ENCODE measurements at regions not wholly inside any gene's neighbourhood (a gene's known extent, or its start where the extent isn't known, plus 50 kb on each side); places are given as distances from the start of the nearest gene placed in this dataset.
A peak's percentile ranks its signal among the peaks of the same experiment; 100 is the strongest.

GRCh38 chr12:85681333-85681732, 154.9 kb downstream of the RASSF9 start:
- no peak for DNase-seq (ENCODE audit: low read depth)

GRCh38 chr12:85683051-85683450, 153.2 kb downstream of the RASSF9 start:
- no peak for DNase-seq (ENCODE audit: low read depth)

- DNase-seq (ENCODE audit: low read depth) = no peak
Measured at GRCh38 chr12:85688837-85689236, 147.4 kb downstream of the RASSF9 start.

- DNase-seq (ENCODE audit: low read depth) = no peak
Measured at GRCh38 chr12:85690146-85690545, 146.1 kb downstream of the RASSF9 start.

- no peak for DNase-seq (ENCODE audit: low read depth)
Measured at GRCh38 chr12:85693093-85693665, 143.0 kb downstream of the RASSF9 start.

- DNase-seq (ENCODE audit: low read depth) = no peak
Measured at GRCh38 chr12:85695097-85695715, 141.0 kb downstream of the RASSF9 start.

GRCh38 chr12:85697003-85697402, 139.2 kb downstream of the RASSF9 start:
- no peak for DNase-seq (ENCODE audit: low read depth)

- no peak for DNase-seq (ENCODE audit: low read depth)
Measured at GRCh38 chr12:85698937-85699336, 137.3 kb downstream of the RASSF9 start.

GRCh38 chr12:85708775-85709174, 127.4 kb downstream of the RASSF9 start:
- DNase-seq (ENCODE audit: low read depth) = no peak

GRCh38 chr12:85711735-85712390, 124.3 kb downstream of the RASSF9 start:
- DNase-seq (ENCODE audit: low read depth) = no peak

- DNase-seq (ENCODE audit: low read depth) = no peak
Measured at GRCh38 chr12:85713373-85713772, 122.8 kb downstream of the RASSF9 start.

GRCh38 chr12:85714425-85714824, 121.8 kb downstream of the RASSF9 start:
- DNase-seq (ENCODE audit: low read depth) = no peak

GRCh38 chr12:85720308-85721033, 115.7 kb downstream of the RASSF9 start:
- DNase-seq (ENCODE audit: low read depth) = peak; percentile 11

- no peak for DNase-seq (ENCODE audit: low read depth)
Measured at GRCh38 chr12:85725991-85726390, 110.2 kb downstream of the RASSF9 start.

GRCh38 chr12:85733221-85733840, 102.9 kb downstream of the RASSF9 start:
- peak; percentile 65 for DNase-seq (ENCODE audit: low read depth)

- peak; percentile 40 for DNase-seq (ENCODE audit: low read depth)
Measured at GRCh38 chr12:85733984-85734383, 102.2 kb downstream of the RASSF9 start.

- no peak for DNase-seq (ENCODE audit: low read depth)
Measured at GRCh38 chr12:85740186-85740585, 96.0 kb downstream of the RASSF9 start.

GRCh38 chr12:85741046-85741445, 95.2 kb downstream of the RASSF9 start:
- DNase-seq (ENCODE audit: low read depth) = no peak

GRCh38 chr12:85747941-85748495, 88.2 kb downstream of the RASSF9 start:
- no peak for DNase-seq (ENCODE audit: low read depth)
